Stomach (tissue), 8 donors: ENCODE measurements at regions not wholly inside any gene's neighbourhood (a gene's known extent, or its start where the extent isn't known, plus 50 kb on each side); places are given as distances from the start of the nearest gene placed in this dataset.

Experiments
- DNase-seq, 2 donors: peaks; one replicate each; pipeline versions ENCODE4 v3.0.0 to v3.0.0-alpha.2; 2013 to 2019
- H3K27ac ChIP-seq, 5 donors: fragments of 200-600 bp in 4 of 5; sonication (generic) in 4 of 5; one replicate each; pipeline ENCODE4 v1.5.1; 2013 to 2019; ENCODE audit warnings: mild to moderate bottlenecking in 1 of 5, moderate library complexity in 1 of 5
- H3K27me3 ChIP-seq, 3 donors: fragments of 200-600 bp; sonication (generic); one replicate each; pipeline ENCODE4 v1.5.1; 2017 to 2019; ENCODE audit warnings: mixed run types in 1 of 3
- H3K36me3 ChIP-seq, 4 donors: fragments of 200-600 bp; sonication (generic); 1 replicate in 3 of 4; 2 replicates in 1 of 4; pipeline ENCODE4 v1.5.1; 2016 to 2019
- H3K4me1 ChIP-seq, 4 donors: fragments of 200-600 bp; sonication (generic); one replicate each; pipeline ENCODE4 v1.5.1; 2016 to 2019
- H3K4me3 ChIP-seq, 4 donors: fragments of 200-600 bp; sonication (generic) in 3 of 4; one replicate each; pipeline ENCODE4 v1.5.1; 2016 to 2019; ENCODE audit warnings: mild to moderate bottlenecking in 1 of 4
- H3K9me3 ChIP-seq, 4 donors: fragments of 200-600 bp; sonication (generic); one replicate each; pipeline ENCODE4 v1.5.1; 2016 to 2019
- EP300 ChIP-seq: sonication (generic); formaldehyde crosslinking; IDR thresholded peaks from one replicate; pipeline ENCODE4 v1.6.1; 2017; ENCODE audit warnings: antibody characterized with exemption
- POLR2A ChIP-seq, 4 donors: fragments of 450-650 bp; IDR thresholded peaks; one replicate each; pipeline ENCODE4 v1.6.1; 2016; ENCODE audit warnings: antibody characterized with exemption in 4 of 4, control low read depth in 2 of 4, mild to moderate bottlenecking in 1 of 4, moderate library complexity in 1 of 4
- POLR2AphosphoS5 ChIP-seq, 3 donors: sonication (generic); formaldehyde crosslinking; IDR thresholded peaks; one replicate each; pipeline ENCODE4 v1.6.1; 2016; ENCODE audit warnings: antibody characterized with exemption in 3 of 3
- WGBS, 5 donors: extraction: QIAGEN DNeasy Blood & Tissue Kit in 3 of 5; methylation state at CpG; one replicate each; pipeline versions ENCODE4 v1.1.5 to v1.1.7; 2013 to 2018; 5-methylcytosine and 5-hydroxymethylcytosine counted together
- intact Hi-C: fragments of 100-400 bp; cut with DNase I; formaldehyde crosslinking; loops from one replicate; pipeline ENCODE4 v1.15.1; 2023; ENCODE audit warnings: low total_unique reads
- TF ChIP-seq, protein P1 (sequence below), 7 experiments: fragments of 450-650 bp in 4 of 7; fragments of 200-600 bp in 3 of 7; sonication (generic) in 3 of 7; IDR thresholded peaks; one replicate each; pipeline ENCODE4 v1.5.1; 2016 to 2019; ENCODE audit warnings: antibody characterized with exemption in 7 of 7, control low read depth in 2 of 7, mild to moderate bottlenecking in 1 of 7
- donor health status: healthy with polysubstance abuse.
- donor health status: Bipolar disorder and iron deficiency.
- donor health status: healthy.

GRCh38 chr7:1324028-1324900 is 91.6 kb downstream of the UNCX start:
- no peak for DNase-seq
- no peak for TF ChIP-seq POLR2A (IDR thresholded peaks at IDR 0.05)
- no peak for TF ChIP-seq EP300
- no peak for TF ChIP-seq POLR2AphosphoS5 (IDR thresholded peaks at IDR 0.05)
- TF ChIP-seq, protein P1, sequence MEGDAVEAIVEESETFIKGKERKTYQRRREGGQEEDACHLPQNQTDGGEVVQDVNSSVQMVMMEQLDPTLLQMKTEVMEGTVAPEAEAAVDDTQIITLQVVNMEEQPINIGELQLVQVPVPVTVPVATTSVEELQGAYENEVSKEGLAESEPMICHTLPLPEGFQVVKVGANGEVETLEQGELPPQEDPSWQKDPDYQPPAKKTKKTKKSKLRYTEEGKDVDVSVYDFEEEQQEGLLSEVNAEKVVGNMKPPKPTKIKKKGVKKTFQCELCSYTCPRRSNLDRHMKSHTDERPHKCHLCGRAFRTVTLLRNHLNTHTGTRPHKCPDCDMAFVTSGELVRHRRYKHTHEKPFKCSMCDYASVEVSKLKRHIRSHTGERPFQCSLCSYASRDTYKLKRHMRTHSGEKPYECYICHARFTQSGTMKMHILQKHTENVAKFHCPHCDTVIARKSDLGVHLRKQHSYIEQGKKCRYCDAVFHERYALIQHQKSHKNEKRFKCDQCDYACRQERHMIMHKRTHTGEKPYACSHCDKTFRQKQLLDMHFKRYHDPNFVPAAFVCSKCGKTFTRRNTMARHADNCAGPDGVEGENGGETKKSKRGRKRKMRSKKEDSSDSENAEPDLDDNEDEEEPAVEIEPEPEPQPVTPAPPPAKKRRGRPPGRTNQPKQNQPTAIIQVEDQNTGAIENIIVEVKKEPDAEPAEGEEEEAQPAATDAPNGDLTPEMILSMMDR (IDR thresholded peaks at IDR 0.05), result no peak
- Histone ChIP-seq H3K4me1 (peaks cover 0 to 12% (median 6%) of the 10 kb centered on the region in 4 donors), H3K36me3 (no peaks in the 10 kb centered on the region), H3K4me3 (no peak overlapping the region), H3K27ac (no peak overlapping the region), H3K27me3 (peaks cover 0 to 76% (median 47%) of the 10 kb centered on the region in 3 donors), H3K9me3 (no peaks in the 10 kb centered on the region)
- intact Hi-C loops, result no loop called here
- 70 to 84% (median 75%) methylated on average over 26 to 30 of the region's 30 CpGs for WGBS, 5 donors

GRCh38 chr7:1325246-1325645 is 92.6 kb downstream of the UNCX start:
- H3K4me1 ChIP-seq, result peaks cover 0 to 12% (median 6%) of the 10 kb centered on the region in 4 donors
- peaks cover 0 to 86% (median 47%) of the 10 kb centered on the region in 3 donors for H3K27me3 ChIP-seq
- intact Hi-C loops, result no loop called here
- DNase-seq, result no peak
- H3K4me3 ChIP-seq, result no peak overlapping the region
- no peaks in the 10 kb centered on the region for H3K36me3 ChIP-seq
- 78 to 85% (median 80%) methylated on average over 8 to 17 of the region's 17 CpGs for WGBS, 5 donors
- no peak overlapping the region for H3K27ac ChIP-seq
- H3K9me3 ChIP-seq, result no peaks in the 10 kb centered on the region
- TF ChIP-seq, protein P1 (IDR thresholded peaks at IDR 0.05), result no peak
- TF ChIP-seq POLR2AphosphoS5 (IDR thresholded peaks at IDR 0.05) (no peak), POLR2A (IDR thresholded peaks at IDR 0.05) (no peak), EP300 (no peak)

DNA sequence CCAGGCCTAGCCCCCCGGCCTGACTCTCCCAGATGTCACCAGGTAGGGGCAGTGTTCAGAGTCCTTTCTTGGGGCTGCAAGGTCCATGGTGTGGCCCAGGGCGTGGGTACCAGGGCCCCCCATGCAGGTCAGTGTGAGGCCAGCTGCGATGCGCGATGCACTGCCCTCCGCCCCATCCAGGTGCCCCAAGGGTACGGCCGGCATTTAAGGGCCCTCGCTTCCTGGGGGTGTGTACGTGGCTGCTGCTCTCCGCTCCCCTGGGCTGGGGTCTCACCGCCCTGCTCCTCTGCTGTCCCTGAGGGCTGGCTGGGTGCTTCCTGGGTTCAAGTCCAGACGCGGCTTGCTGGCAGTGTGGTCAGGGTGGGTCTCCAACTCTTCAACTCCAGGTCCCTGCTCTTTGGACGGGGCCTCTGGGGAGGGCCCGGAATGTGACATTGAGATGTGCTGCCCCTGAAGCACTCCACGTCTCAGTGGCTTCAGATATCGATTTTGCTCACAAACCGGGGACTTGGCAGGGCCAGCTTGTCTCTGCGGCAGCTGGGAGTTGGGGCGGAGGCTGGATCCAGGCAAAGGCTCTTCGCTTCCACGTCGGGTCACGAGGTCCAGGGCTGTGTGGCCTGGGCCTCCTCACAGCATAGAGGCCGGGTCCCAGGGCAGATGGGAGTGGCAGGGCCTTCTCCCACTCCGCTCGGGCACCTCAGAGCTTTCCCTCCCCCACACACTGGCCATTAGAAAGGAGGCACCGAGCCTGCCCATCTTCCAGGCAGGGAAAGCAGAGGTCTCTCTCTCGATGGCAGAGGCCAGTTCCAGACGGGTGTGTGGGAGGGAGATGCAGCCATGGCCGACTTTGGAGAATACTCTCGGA is 93.2 kb downstream of the UNCX start:
- Histone ChIP-seq H3K36me3 (no peaks in the 10 kb centered on the region), H3K9me3 (no peaks in the 10 kb centered on the region), H3K4me1 (peaks cover 0 to 12% (median 6%) of the 10 kb centered on the region in 4 donors), H3K27me3 (peaks cover 0 to 86% (median 46%) of the 10 kb centered on the region in 3 donors), H3K27ac (no peak overlapping the region), H3K4me3 (no peak overlapping the region)
- 77 to 84% (median 78%) methylated on average over 9 to 33 of the region's 33 CpGs for WGBS, 5 donors
- DNase-seq, result no peak
- TF ChIP-seq, protein P1 (IDR thresholded peaks at IDR 0.05), result no peak
- no peak for TF ChIP-seq POLR2AphosphoS5 (IDR thresholded peaks at IDR 0.05)
- no peak for TF ChIP-seq EP300
- no peak for TF ChIP-seq POLR2A (IDR thresholded peaks at IDR 0.05)
- intact Hi-C loops, result no loop called here

DNA sequence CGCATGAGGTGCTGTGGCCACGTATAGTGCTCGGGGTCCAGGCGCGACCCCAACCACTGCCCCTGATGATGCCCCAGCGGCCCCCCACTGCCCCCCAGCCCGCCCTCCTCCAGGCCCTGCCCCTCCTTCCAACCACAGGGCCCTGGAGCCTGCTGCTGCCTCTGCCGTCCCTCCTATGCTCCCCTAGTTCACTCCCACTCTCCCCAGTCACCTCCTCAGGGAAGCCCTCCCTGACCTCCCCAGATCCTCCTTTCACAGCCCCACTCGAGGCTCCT is 93.8 kb downstream of the UNCX start:
- DNase-seq, result no peak
- no peak for TF ChIP-seq EP300
- TF ChIP-seq, protein P1 (IDR thresholded peaks at IDR 0.05), result no peak
- TF ChIP-seq POLR2A (IDR thresholded peaks at IDR 0.05), result no peak
- no peak for TF ChIP-seq POLR2AphosphoS5 (IDR thresholded peaks at IDR 0.05)
- intact Hi-C loops, result no loop called here
- Histone ChIP-seq H3K27me3 (peaks cover 0 to 86% (median 41%) of the 10 kb centered on the region in 3 donors), H3K27ac (no peak overlapping the region), H3K4me1 (peaks cover 0 to 12% (median 6%) of the 10 kb centered on the region in 4 donors), H3K36me3 (no peaks in the 10 kb centered on the region), H3K4me3 (no peak overlapping the region), H3K9me3 (no peaks in the 10 kb centered on the region)
- 81 to 86% (median 84%) methylated on average over 9 of the region's 9 CpGs for WGBS, 5 donors
